H9 (cell line): ENCODE measurements at regions not wholly inside any gene's neighbourhood (a gene's known extent, or its start where the extent isn't known, plus 50 kb on each side); places are given as distances from the start of the nearest gene placed in this dataset.

Experiments
- DNase-seq: peaks from one replicate; pipeline ENCODE4 v3.0.0-alpha.2; 2017
- H2AFZ ChIP-seq: one replicate; pipeline ENCODE4 v1.6.1; 2013; ENCODE audit warnings: mild to moderate bottlenecking, low read length, control low read depth, moderate library complexity
- H2AK5ac ChIP-seq: 2 replicates; pipeline ENCODE4 v1.6.1; 2013; ENCODE audit warnings: low read length, control low read depth, mixed read lengths; ENCODE audit not compliant: insufficient read length
- H2BK120ac ChIP-seq: one replicate; pipeline ENCODE4 v1.6.1; 2013; ENCODE audit warnings: low read depth, mild to moderate bottlenecking, low read length, control low read depth, inconsistent platforms; ENCODE audit not compliant: poor library complexity, severe bottlenecking
- H2BK12ac ChIP-seq: 2 replicates; pipeline ENCODE4 v1.6.1; 2013; ENCODE audit warnings: low read length, control low read depth, mixed read lengths, low read depth; ENCODE audit not compliant: insufficient read length
- H2BK15ac ChIP-seq: 2 replicates; pipeline ENCODE4 v1.6.1; 2013; ENCODE audit warnings: low read depth, low read length, control low read depth
- H2BK20ac ChIP-seq: one replicate; pipeline ENCODE4 v1.6.1; 2013; ENCODE audit warnings: low read depth, mild to moderate bottlenecking, low read length, control low read depth, inconsistent platforms; ENCODE audit not compliant: poor library complexity, severe bottlenecking
- H2BK5ac ChIP-seq: 2 replicates; pipeline ENCODE4 v1.6.1; 2013; ENCODE audit warnings: low read length, control low read depth, mixed read lengths; ENCODE audit not compliant: insufficient read length
- H3K14ac ChIP-seq: 2 replicates; pipeline ENCODE4 v1.6.1; 2013; ENCODE audit warnings: low read length, control low read depth; ENCODE audit not compliant: insufficient read depth
- H3K18ac ChIP-seq: 2 replicates; pipeline ENCODE4 v1.6.1; 2013; ENCODE audit warnings: low read depth, mild to moderate bottlenecking, mixed read lengths, low read length, control low read depth; ENCODE audit not compliant: insufficient read length
- H3K23ac ChIP-seq: 2 replicates; pipeline ENCODE4 v1.6.1; 2013; ENCODE audit warnings: low read length, control low read depth, mixed read lengths, low read depth; ENCODE audit not compliant: insufficient read length
- H3K23me2 ChIP-seq: 2 replicates; pipeline ENCODE4 v1.6.1; 2013; ENCODE audit warnings: low read depth, mild to moderate bottlenecking, mixed read lengths, low read length, control low read depth; ENCODE audit not compliant: insufficient read length, poor library complexity, severe bottlenecking
- H3K27ac ChIP-seq: 2 replicates; pipeline ENCODE4 v1.5.1; 2013; ENCODE audit warnings: low read length, control low read depth, mixed read lengths, low read depth; ENCODE audit not compliant: insufficient read length
- H3K27me3 ChIP-seq: 2 replicates; pipeline ENCODE4 v1.6.1; 2013; ENCODE audit warnings: low read length, control low read depth, inconsistent platforms; ENCODE audit not compliant: insufficient read depth
- H3K4ac ChIP-seq: 2 replicates; pipeline ENCODE4 v1.6.1; 2013; ENCODE audit warnings: low read depth, mild to moderate bottlenecking, control low read depth, inconsistent platforms, low read length, moderate library complexity
- H3K4me1 ChIP-seq: 2 replicates; pipeline ENCODE4 v1.6.1; 2013; ENCODE audit warnings: low read length, control low read depth, inconsistent platforms; ENCODE audit not compliant: insufficient read depth
- H3K4me2 ChIP-seq: 2 replicates; pipeline ENCODE4 v1.6.1; 2013; ENCODE audit warnings: low read length, control low read depth, mixed read lengths; ENCODE audit not compliant: insufficient read length, insufficient read depth
- H3K56ac ChIP-seq: 2 replicates; pipeline ENCODE4 v1.6.1; 2013; ENCODE audit warnings: low read depth, mild to moderate bottlenecking, mixed read lengths, low read length, control low read depth; ENCODE audit not compliant: insufficient read length
- H3K79me1 ChIP-seq: 2 replicates; pipeline ENCODE4 v1.6.1; 2013; ENCODE audit warnings: low read depth, mild to moderate bottlenecking, moderate library complexity, low read length, control low read depth, inconsistent platforms; ENCODE audit not compliant: insufficient read depth, poor library complexity, severe bottlenecking
- H3K79me2 ChIP-seq: 2 replicates; pipeline ENCODE4 v1.6.1; 2013; ENCODE audit warnings: low read length, control low read depth, inconsistent platforms; ENCODE audit not compliant: insufficient read depth
- H3K9ac ChIP-seq: 2 replicates; pipeline ENCODE4 v1.6.1; 2013; ENCODE audit warnings: low read length, control low read depth, mixed read lengths; ENCODE audit not compliant: insufficient read length; ENCODE audit errors: extremely low read depth
- H3K9me3 ChIP-seq: one replicate; pipeline ENCODE4 v1.6.1; 2013; ENCODE audit warnings: low read depth, low read length, inconsistent platforms; ENCODE audit not compliant: control insufficient read depth
- H3T11ph ChIP-seq: one replicate; pipeline ENCODE4 v1.6.1; 2013; ENCODE audit warnings: mild to moderate bottlenecking, low read length, control low read depth, inconsistent platforms
- H4K20me1 ChIP-seq: one replicate; pipeline ENCODE4 v1.6.1; 2013; ENCODE audit not compliant: control insufficient read depth, insufficient read length, insufficient read depth
- H4K5ac ChIP-seq: 2 replicates; pipeline ENCODE4 v1.6.1; 2013; ENCODE audit warnings: low read depth, mild to moderate bottlenecking, mixed read lengths, low read length, control low read depth; ENCODE audit not compliant: insufficient read length
- H4K8ac ChIP-seq: replicated peaks from 2 replicates; pipeline ENCODE4 v1.6.1; 2013; ENCODE audit warnings: low read length, control low read depth, mixed read lengths, low read depth; ENCODE audit not compliant: insufficient read length
- H4K91ac ChIP-seq: 2 replicates; pipeline ENCODE4 v1.6.1; 2013; ENCODE audit warnings: low read depth, mild to moderate bottlenecking, moderate library complexity, mixed read lengths, low read length, control low read depth; ENCODE audit not compliant: insufficient read length
- H3K27ac Mint-ChIP-seq, 3 experiments: 2 replicates in 2 of 3; 3 replicates in 1 of 3; pipeline ENCODE4 v1.8.0; 2020 to 2021; ENCODE audit warnings: mixed read lengths in 3 of 3, mild to moderate bottlenecking in 1 of 3, moderate library complexity in 1 of 3
- H3K27me3 Mint-ChIP-seq: 2 replicates; pipeline ENCODE4 v1.8.0; 2021; ENCODE audit warnings: low read depth, mild to moderate bottlenecking, moderate library complexity, mixed read lengths
- H3K36me3 Mint-ChIP-seq, 3 experiments: 2 replicates in 2 of 3; 3 replicates in 1 of 3; pipeline ENCODE4 v1.8.0; 2020 to 2021; ENCODE audit warnings: low read depth in 3 of 3, mixed read lengths in 3 of 3; ENCODE audit not compliant: insufficient read depth in 1 of 3
- H3K4me1 Mint-ChIP-seq, 2 experiments: 2 replicates each; pipeline ENCODE4 v1.8.0; 2020; ENCODE audit warnings: mixed read lengths in 2 of 2
- H3K4me3 Mint-ChIP-seq, 2 experiments: 2 replicates in 1 of 2; 3 replicates in 1 of 2; pipeline ENCODE4 v1.8.0; 2020 to 2021; ENCODE audit warnings: mild to moderate bottlenecking in 2 of 2, mixed read lengths in 2 of 2, moderate library complexity in 1 of 2
- H3K9me3 Mint-ChIP-seq, 2 experiments: 2 replicates in 1 of 2; 3 replicates in 1 of 2; pipeline ENCODE4 v1.8.0; 2020; ENCODE audit warnings: mild to moderate bottlenecking in 2 of 2, mixed read lengths in 2 of 2, moderate library complexity in 1 of 2
- CTCF ChIP-seq: fragments of 200-600 bp; sonication (generic); conservative IDR thresholded peaks from 3 replicates; pipeline ENCODE4 v1.8.0; 2021; ENCODE audit warnings: antibody characterized with exemption, mild to moderate bottlenecking
- WGBS: extraction: QIAGEN DNeasy Blood & Tissue Kit; methylation state at CpG from one replicate; pipeline ENCODE4 v1.1.7; 2013; ENCODE audit warnings: missing lambda C conversion rate, low lambda C conversion rate, mixed read lengths; ENCODE audit not compliant: insufficient read length; ENCODE audit errors: extremely low coverage; 5-methylcytosine and 5-hydroxymethylcytosine counted together

GRCh38 chr20:40234593-40234992 lies 454.4 kb downstream of the MAFB start:
- Mint-ChIP-seq H3K36me3 (peaks cover 0 to 6% (median 0%) of the 10 kb centered on the region in 3 experiments; a peak in 2 of 7 replicates), H3K27me3 (no peaks in the 10 kb centered on the region), H3K4me3 (no peak overlapping the region), H3K4me1 (peaks cover 3 to 4% of the 10 kb centered on the region in 2 experiments; a peak in 2 of 4 replicates), H3K27ac (no peak overlapping the region), H3K9me3 (no peaks in the 10 kb centered on the region)
- no peak overlapping the region for H2BK20ac ChIP-seq
- H3K79me1 ChIP-seq = no peaks in the 10 kb centered on the region
- no peaks in the 10 kb centered on the region for H3K9me3 ChIP-seq
- no CpG with 5 or more reads among the region's 3 CpGs for WGBS
- H2BK120ac ChIP-seq = no peak overlapping the region
- H4K5ac ChIP-seq = no peak overlapping the region
- H3T11ph ChIP-seq = no peak overlapping the region
- H2BK12ac ChIP-seq = no peak overlapping the region
- H4K8ac ChIP-seq = no peak overlapping the region
- H4K91ac ChIP-seq = no peak overlapping the region
- no peak overlapping the region for H3K4me2 ChIP-seq
- H3K14ac ChIP-seq = no peak overlapping the region
- H3K27ac ChIP-seq = no peak overlapping the region
- no peaks in the 10 kb centered on the region for H3K4me1 ChIP-seq
- no peak overlapping the region for H3K18ac ChIP-seq
- no peaks in the 10 kb centered on the region for H3K23me2 ChIP-seq
- H3K23ac ChIP-seq = no peak overlapping the region
- no peak for DNase-seq
- H3K56ac ChIP-seq = no peak overlapping the region
- no peak overlapping the region for H2AK5ac ChIP-seq
- no peak overlapping the region for H3K4ac ChIP-seq
- no peaks in the 10 kb centered on the region for H3K79me2 ChIP-seq
- no peaks in the 10 kb centered on the region for H4K20me1 ChIP-seq
- no peak for TF ChIP-seq CTCF
- no peak overlapping the region for H2BK5ac ChIP-seq
- H2AFZ ChIP-seq = no peak overlapping the region
- no peak overlapping the region for H3K9ac ChIP-seq
- no peak overlapping the region for H2BK15ac ChIP-seq
- H3K27me3 ChIP-seq = no peaks in the 10 kb centered on the region
